Left hindlimb (tissue), 1 donor: ENCODE measurements at regions not wholly inside any gene's neighbourhood (a gene's known extent, or its start where the extent isn't known, plus 50 kb on each side); places are given as distances from the start of the nearest gene placed in this dataset.
"Not testable (repeated sequence)": the region's sequence is repeated elsewhere in the genome, so short reads cannot be mapped to it uniquely, and the experiment has no call there.

Source experiments
- DNase-seq: peaks from one replicate; pipeline ENCODE4 v3.0.0-alpha.2; 2018

- no peak for DNase-seq
These were observed 469.5 kb upstream of the PIK3R1 start for GRCh38 chr5:67746103-67746502.

DNA sequence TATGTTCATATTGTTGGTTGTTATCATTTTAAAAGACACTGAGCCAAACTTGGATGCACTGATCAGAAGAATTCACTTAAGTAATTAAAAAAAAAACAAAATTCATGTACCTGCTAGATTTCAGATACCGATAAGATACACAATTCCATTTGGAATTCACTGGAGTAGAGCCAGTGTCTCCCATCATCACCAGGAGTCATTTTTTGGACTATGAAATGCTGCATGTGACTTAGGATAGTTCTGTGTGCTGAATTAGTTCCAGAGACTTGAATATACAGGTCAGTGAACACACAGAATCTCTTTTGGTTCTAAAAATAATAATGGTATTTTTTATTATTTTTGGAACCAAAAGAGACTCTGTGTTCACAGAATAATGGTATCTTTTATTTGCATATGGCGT is 482.6 kb upstream of the PIK3R1 start:
- DNase-seq = no peak

- no peak for DNase-seq
These were observed 483.1 kb upstream of the PIK3R1 start for GRCh38 chr5:67732471-67732870.

GRCh38 chr5:67731886-67732285 is 483.7 kb upstream of the PIK3R1 start:
- no peak for DNase-seq

DNA sequence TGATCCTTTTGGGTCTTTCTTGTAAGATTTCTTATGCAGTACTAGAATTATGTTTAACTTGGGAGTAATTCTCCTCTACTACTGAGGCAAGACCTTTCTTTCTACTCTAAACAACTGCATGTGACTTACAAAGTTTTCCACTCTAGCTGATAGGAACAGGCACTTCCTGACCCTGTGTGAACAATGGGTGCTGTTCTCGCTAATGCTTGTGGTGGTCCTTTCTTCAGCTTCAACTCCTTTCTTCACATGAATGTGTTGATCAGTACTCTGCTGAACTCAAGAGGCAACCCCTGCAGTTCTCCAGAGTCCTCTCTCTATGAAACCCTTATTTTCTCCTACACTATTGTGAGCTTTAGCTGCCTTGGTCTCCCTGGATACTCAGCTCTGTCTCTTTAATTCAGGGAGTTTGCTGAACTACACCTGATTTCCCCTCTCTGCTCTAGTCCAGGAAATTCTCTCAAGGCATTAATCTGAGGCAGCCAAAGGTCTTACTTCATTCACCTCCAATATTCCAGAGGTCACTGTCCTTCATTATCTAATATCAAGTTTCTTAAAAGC is 484.6 kb upstream of the PIK3R1 start:
- DNase-seq = no peak

GRCh38 chr5:67728326-67728890 is 487.1 kb upstream of the PIK3R1 start:
- DNase-seq = no peak

- no peak for DNase-seq
These were observed 490.0 kb upstream of the PIK3R1 start for GRCh38 chr5:67725604-67726003.

GRCh38 chr5:67724412-67725135 is 491.0 kb upstream of the PIK3R1 start:
- DNase-seq = no peak

DNA sequence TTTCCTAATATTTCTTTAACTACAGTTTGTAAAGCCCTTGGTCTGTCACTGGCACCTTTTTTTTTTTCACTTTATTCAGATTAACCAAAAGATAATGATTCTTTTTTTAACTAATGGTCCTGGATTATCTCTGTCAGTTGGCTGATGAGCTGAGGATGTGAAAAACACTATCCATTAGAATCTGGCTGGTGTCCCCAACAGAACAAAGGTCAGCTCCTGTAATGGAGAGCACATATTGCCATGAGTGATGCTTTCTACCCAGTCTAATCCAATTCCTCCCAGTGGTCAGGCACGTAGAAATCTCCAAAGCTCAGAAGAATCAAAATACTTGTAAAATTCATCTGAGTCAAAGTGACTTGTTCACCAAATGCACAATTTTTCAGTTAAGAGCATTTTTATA is 491.7 kb upstream of the PIK3R1 start:
- no peak for DNase-seq

DNA sequence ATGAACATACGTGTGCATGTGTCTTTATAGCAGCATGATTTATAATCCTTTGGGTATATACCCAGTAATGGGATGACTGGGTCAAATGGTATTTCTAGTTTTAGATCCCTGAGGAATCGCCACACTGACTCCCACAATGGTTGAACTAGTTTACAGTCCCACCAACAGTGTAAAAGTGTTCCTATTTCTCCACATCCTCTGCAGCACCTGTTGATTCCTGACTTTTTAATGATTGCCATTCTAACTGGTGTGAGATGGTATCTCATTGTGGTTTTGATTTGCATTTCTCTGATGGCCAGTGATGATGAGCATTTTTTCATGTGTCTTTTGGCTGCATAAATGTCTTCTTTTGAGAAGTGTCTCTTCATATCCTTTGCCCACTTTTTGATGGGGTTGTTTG is 493.0 kb upstream of the PIK3R1 start:
- DNase-seq = not testable (repeated sequence)

DNA sequence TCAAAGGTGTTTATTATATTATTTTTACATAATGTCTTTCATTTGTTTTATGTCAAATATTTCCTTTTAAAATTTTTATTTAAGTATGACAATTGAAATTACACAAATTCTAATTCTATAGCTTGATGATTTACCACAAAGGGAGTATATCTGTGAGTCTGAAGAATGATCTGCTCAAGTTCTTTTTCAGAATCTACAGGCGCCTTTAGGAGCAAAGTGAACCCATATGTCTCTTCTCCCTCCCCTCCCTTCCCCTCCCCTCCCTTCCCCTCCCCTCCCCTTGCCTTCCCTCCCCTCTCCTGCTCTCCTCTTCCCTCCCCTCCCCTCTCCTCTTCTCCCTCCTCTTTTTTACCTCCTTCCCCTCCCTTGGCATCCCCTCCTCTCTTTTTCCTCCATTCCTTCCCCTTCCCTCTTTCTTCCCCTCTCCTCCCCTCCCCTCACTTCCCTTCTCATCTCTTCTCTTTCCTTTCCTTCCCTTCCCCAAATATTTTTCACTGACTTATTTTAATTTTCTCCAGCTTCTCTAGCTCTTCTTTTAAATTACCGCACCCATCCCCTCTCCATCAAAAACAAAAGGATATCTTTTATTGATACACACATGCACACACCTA is 495.3 kb upstream of the PIK3R1 start:
- no peak for DNase-seq

DNA sequence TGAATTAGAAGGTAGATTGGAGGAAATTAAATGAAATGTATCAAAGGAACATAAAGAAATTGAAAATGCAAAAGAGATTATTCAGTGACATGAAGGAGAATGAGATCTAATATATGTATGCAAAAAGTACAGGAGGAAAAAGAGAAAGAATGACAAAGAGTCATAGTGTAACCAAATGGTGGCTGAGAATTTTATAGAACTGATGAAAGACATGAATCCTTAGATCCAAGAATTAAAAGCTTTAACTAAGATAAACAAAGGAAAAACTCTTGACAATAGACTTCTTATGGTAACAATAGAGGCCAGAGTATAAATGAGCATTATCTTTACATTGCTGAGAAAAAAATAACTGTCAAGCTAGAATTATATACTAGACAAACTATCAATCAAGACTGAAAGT is 505.4 kb upstream of the CD180 start:
- no peak for DNase-seq

DNA sequence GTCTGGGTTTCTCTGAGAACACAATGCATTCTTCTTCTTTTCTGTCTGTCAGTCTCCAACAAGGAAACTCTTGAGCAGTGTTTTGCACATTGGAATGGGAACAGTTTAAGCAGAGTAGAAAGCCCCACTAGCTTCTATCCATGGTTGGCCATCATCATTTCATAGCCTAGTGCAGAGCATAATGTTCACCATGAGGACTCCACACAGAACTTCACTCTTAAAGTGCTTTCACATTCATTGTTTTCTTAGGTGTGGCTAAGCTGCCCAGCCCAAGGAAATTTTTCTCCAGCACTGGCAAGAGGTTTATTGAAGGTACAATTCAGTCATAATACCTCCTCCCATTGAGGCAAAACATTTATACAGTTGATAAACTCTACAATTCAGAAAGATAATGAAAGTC is 503.0 kb upstream of the CD180 start:
- DNase-seq = no peak

GRCh38 chr5:67696446-67696845 is 499.8 kb upstream of the CD180 start:
- no peak for DNase-seq

DNA sequence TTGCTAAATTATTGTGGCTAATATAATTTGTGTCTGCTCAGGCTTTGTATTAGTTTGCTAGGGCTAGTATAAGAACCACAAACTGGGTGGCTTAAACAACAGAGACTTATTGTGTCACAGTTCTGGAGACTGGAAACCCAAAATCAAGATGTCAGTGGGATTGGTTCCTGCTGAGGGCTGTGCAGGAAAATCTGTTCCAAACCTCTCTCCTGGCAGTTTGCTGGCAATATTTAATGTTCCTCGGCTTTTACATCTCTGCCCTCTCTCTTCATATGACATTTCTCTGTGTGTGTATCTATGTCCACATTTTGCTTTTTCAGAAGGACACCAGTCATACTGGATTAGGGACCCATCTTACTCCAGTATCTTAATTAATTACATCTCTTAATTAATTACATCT is 498.8 kb upstream of the CD180 start:
- no peak for DNase-seq

DNA sequence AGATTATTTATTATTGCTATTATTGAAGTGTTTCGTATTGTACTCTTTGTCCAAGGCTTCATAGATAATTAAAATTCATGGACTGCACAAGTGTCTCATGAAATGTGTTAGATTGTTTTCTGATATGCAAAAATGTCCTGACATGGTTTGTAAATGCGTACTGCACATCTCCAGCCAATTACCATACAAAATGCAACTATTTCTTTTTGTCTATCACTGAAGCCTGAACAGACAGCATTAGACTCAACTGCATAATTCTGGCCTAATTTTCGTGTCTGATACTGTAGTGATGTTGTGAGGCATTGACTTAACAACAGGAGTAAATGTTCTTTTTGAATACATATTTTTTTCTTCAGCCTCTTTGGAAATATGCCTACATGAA is 498.2 kb upstream of the CD180 start:
- DNase-seq = no peak

- DNase-seq = peak; percentile 36
These were observed 497.6 kb upstream of the CD180 start for GRCh38 chr5:67693956-67694809.

GRCh38 chr5:67686746-67687145 is 490.1 kb upstream of the CD180 start:
- no peak for DNase-seq

- DNase-seq = no peak
These were observed 485.1 kb upstream of the CD180 start for GRCh38 chr5:67681703-67682102.

GRCh38 chr5:67680099-67680498 is 483.5 kb upstream of the CD180 start:
- DNase-seq = no peak

GRCh38 chr5:67679184-67679841 is 482.7 kb upstream of the CD180 start:
- DNase-seq = no peak

DNA sequence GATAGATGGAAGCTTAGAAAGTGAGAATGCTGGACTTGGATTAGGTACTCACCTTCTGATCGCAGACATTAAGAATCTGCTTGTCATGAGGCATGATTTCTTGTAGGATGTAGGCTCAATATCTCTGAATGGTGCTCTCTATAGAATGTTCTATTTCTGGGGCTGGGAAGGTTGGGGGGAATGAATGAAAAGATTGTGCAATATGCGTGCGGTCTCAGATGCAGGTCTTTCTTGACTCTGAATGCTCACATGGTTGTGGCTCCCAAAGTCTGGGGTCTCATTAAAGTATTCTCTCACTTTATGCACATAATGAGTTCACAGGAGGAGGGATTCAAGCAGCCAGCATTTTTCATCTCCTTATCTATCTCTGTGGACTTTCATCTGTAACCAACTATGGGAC is 482.0 kb upstream of the CD180 start:
- no peak for DNase-seq
